B cell (primary cell): ENCODE measurements at regions not wholly inside any gene's neighbourhood (a gene's known extent, or its start where the extent isn't known, plus 50 kb on each side); places are given as distances from the start of the nearest gene placed in this dataset.

Experiments
- ATAC-seq: fragments of 200-7000 bp; cut with Tn5 transposase; one replicate; pipeline ENCODE4 v1.10.0; 2021; ENCODE audit warnings: low read depth, mild to moderate bottlenecking, moderate number of reproducible peaks, moderate library complexity
- CTCF ChIA-PET: fragments of 350-600 bp; sonication (Branson Sonifier 250); formaldehyde crosslinking; loops from one replicate; lab custom pipeline; 2021; ENCODE audit warnings: antibody characterized with exemption, inconsistent platforms; lab: Charles Lee
- POLR2A ChIA-PET: fragments of 350-600 bp; sonication (Branson Sonifier 250); formaldehyde crosslinking; loops from one replicate; lab custom pipeline; 2021; ENCODE audit warnings: antibody characterized with exemption; lab: Charles Lee
- DNase-seq: peaks from one replicate; pipeline ENCODE4 v3.0.0; 2013
- H2AFZ ChIP-seq: 2 replicates; pipeline ENCODE4 v1.6.1; 2012; ENCODE audit warnings: mild to moderate bottlenecking, low read depth, low read length; ENCODE audit not compliant: insufficient read depth, poor library complexity, severe bottlenecking
- H3K27ac ChIP-seq, 2 donors: 1 replicate in 1 of 2; 2 replicates in 1 of 2; pipeline ENCODE4 v1.5.1; 2012 to 2013; ENCODE audit warnings: low read length in 2 of 2, mild to moderate bottlenecking in 2 of 2, moderate library complexity in 1 of 2
- H3K27me3 ChIP-seq, 4 experiments: fragments of 200-600 bp in 1 of 4; sonication (generic) in 1 of 4; replicated peaks in 1 of 4; 1 replicate in 2 of 4; 2 replicates in 2 of 4; pipeline versions ENCODE4 v1.6.1 to v1.7.0; 2013 to 2016; ENCODE audit warnings: low read length in 3 of 4, mild to moderate bottlenecking in 2 of 4, mixed read lengths in 1 of 4, moderate library complexity in 1 of 4; ENCODE audit not compliant: insufficient read depth in 4 of 4, control insufficient read depth in 3 of 4; ENCODE audit errors: control extremely low read depth in 1 of 4
- H3K36me3 ChIP-seq, 2 experiments: replicated peaks in 1 of 2; 1 replicate in 1 of 2; 2 replicates in 1 of 2; pipeline versions ENCODE4 v1.6.1 to v1.7.1; 2013; ENCODE audit warnings: low read length in 1 of 2; ENCODE audit not compliant: insufficient read depth in 2 of 2, control insufficient read depth in 1 of 2; ENCODE audit errors: control extremely low read depth in 1 of 2, extremely low read depth in 1 of 2
- H3K4me1 ChIP-seq, 2 donors: fragments of 200-600 bp in 1 of 2; sonication (generic) in 1 of 2; 1 replicate in 1 of 2; 2 replicates in 1 of 2; pipeline versions ENCODE4 v1.5.1 to v1.6.1; 2013 to 2017; ENCODE audit warnings: low read length in 2 of 2; ENCODE audit not compliant: control insufficient read depth in 2 of 2, insufficient read depth in 2 of 2
- H3K4me2 ChIP-seq: replicated peaks from 2 replicates; pipeline ENCODE3; 2012; ENCODE audit warnings: mild to moderate bottlenecking, low read depth, low read length; ENCODE audit not compliant: poor library complexity, severe bottlenecking
- H3K4me3 ChIP-seq, 5 experiments: fragments of 200-600 bp in 1 of 5; sonication (generic) in 1 of 5; 1 replicate in 3 of 5; 2 replicates in 2 of 5; pipeline versions ENCODE4 v1.5.1 to v1.7.0; 2011 to 2016; ENCODE audit warnings: low read length in 4 of 5, mild to moderate bottlenecking in 4 of 5, low read depth in 2 of 5, control low read depth in 1 of 5, moderate library complexity in 1 of 5; ENCODE audit not compliant: insufficient read depth in 1 of 5; ENCODE audit errors: control extremely low read depth in 1 of 5, extremely low read depth in 1 of 5
- H3K79me2 ChIP-seq: fragments of 200-600 bp; sonication (generic); one replicate; pipeline ENCODE4 v1.6.0; 2016; ENCODE audit warnings: low read length; ENCODE audit not compliant: control insufficient read depth, insufficient read depth
- H3K9ac ChIP-seq: fragments of 200-600 bp; sonication (generic); 2 replicates; pipeline ENCODE4 v1.6.1; 2017; ENCODE audit warnings: mild to moderate bottlenecking, low read length, moderate library complexity
- H3K9me3 ChIP-seq, 3 donors: one replicate each; pipeline versions ENCODE4 v1.6.1 to v1.7.1; 2013; ENCODE audit warnings: low read length in 2 of 3; ENCODE audit not compliant: control insufficient read depth in 2 of 3, insufficient read depth in 1 of 3; ENCODE audit errors: control extremely low read depth in 1 of 3
- H4K20me1 ChIP-seq: 2 replicates; pipeline ENCODE4 v1.6.0; 2012; ENCODE audit warnings: mild to moderate bottlenecking, low read length; ENCODE audit not compliant: insufficient read depth, control insufficient read depth, poor library complexity, severe bottlenecking
- H3K27ac Mint-ChIP-seq: one replicate; pipeline ENCODE4 v1.8.0; 2021; ENCODE audit warnings: mixed read lengths
- H3K27me3 Mint-ChIP-seq: one replicate; pipeline ENCODE4 v1.8.0; 2021; ENCODE audit warnings: mixed read lengths
- H3K4me1 Mint-ChIP-seq: one replicate; pipeline ENCODE4 v1.8.0; 2021; ENCODE audit warnings: mixed read lengths
- H3K4me3 Mint-ChIP-seq: one replicate; pipeline ENCODE4 v1.8.0; 2021; ENCODE audit warnings: mixed read lengths
- H3K9me3 Mint-ChIP-seq: one replicate; pipeline ENCODE4 v1.8.0; 2022; ENCODE audit warnings: mixed read lengths; ENCODE audit not compliant: insufficient read depth
- CTCF ChIP-seq: fragments of 200-600 bp; IDR thresholded peaks from one replicate; pipeline ENCODE4 v1.8.0; 2022; ENCODE audit warnings: antibody characterized with exemption, mild to moderate bottlenecking
- EZH2 ChIP-seq: IDR thresholded peaks from 2 replicates; pipeline ENCODE4 v1.6.1; 2012; ENCODE audit warnings: borderline replicate concordance, low read depth, mild to moderate bottlenecking, moderate library complexity, low read length; ENCODE audit not compliant: insufficient read depth, poor library complexity, severe bottlenecking
- WGBS: methylation state at CpG from one replicate; pipeline ENCODE4 v1.1.5; 2013; ENCODE audit warnings: missing lambda C conversion rate; ENCODE audit not compliant: insufficient coverage; 5-methylcytosine and 5-hydroxymethylcytosine counted together
- intact Hi-C: fragments of 100-400 bp; cut with micrococcal nuclease; formaldehyde crosslinking; loops from one replicate; pipeline ENCODE4 v1.10.0; 2022

GRCh38 chr16:86317813-86318650 lies 192.3 kb upstream of the FOXF1 start:
- Histone ChIP-seq H3K27ac (no peak overlapping the region), H3K36me3 (no peaks in the 10 kb centered on the region), H3K27me3 (peaks cover 0 to 8% (median 0%) of the 10 kb centered on the region in 4 experiments), H3K4me1 (no peaks in the 10 kb centered on the region), H4K20me1 (no peaks in the 10 kb centered on the region), H3K9ac (no peak overlapping the region), H2AFZ (no peak overlapping the region), H3K4me3 (no peak overlapping the region), H3K4me2 (no peak overlapping the region), H3K9me3 (no peaks in the 10 kb centered on the region), H3K79me2 (no peaks in the 10 kb centered on the region)
- no peak overlapping the region for H3K4me3 Mint-ChIP-seq
- intact Hi-C loops, result no loop called here
- 72% methylated on average over 6 of the region's 13 CpGs for WGBS
- no peaks in the 10 kb centered on the region for H3K9me3 Mint-ChIP-seq
- H3K27ac Mint-ChIP-seq, result no peak overlapping the region
- CTCF ChIA-PET, result interaction anchor here (0.9 kb wide), 1 partner anchor 9 kb away, joined by 3 read pairs; no protein-coding TSS in a partner anchor
- H3K4me1 Mint-ChIP-seq, result no peaks in the 10 kb centered on the region
- DNase-seq, result no peak
- no peak for ATAC-seq
- POLR2A ChIA-PET, result no interaction called here
- peaks cover 8% of the 10 kb centered on the region for H3K27me3 Mint-ChIP-seq
- no peak for TF ChIP-seq CTCF
- no peak for TF ChIP-seq EZH2

GRCh38 chr16:86319585-86320236 lies 190.6 kb upstream of the FOXF1 start:
- CTCF ChIA-PET, result no interaction called here
- WGBS, result 83% methylated on average over 10 of the region's 13 CpGs
- intact Hi-C loops, result no loop called here

More at GRCh38 chr16:86319585-86320236, 190.6 kb upstream of the FOXF1 start:
- H3K4me3 Mint-ChIP-seq, result no peak overlapping the region
- H3K4me3 ChIP-seq, result no peak overlapping the region
- H2AFZ ChIP-seq, result no peak overlapping the region
- H3K4me2 ChIP-seq, result no peak overlapping the region
- H3K27me3 Mint-ChIP-seq, result peaks cover 7% of the 10 kb centered on the region
- no peaks in the 10 kb centered on the region for H3K4me1 ChIP-seq
- H4K20me1 ChIP-seq, result no peaks in the 10 kb centered on the region
- no peak for DNase-seq
- POLR2A ChIA-PET, result no interaction called here
- no peaks in the 10 kb centered on the region for H3K79me2 ChIP-seq
- H3K36me3 ChIP-seq, result no peaks in the 10 kb centered on the region
- ATAC-seq, result no peak
- no peak overlapping the region for H3K27ac Mint-ChIP-seq
- TF ChIP-seq CTCF (no peak), EZH2 (no peak)
- peaks cover 0 to 8% (median 0%) of the 10 kb centered on the region in 4 experiments for H3K27me3 ChIP-seq
- no peak overlapping the region for H3K9ac ChIP-seq
- no peaks in the 10 kb centered on the region for H3K9me3 Mint-ChIP-seq
- H3K27ac ChIP-seq, result no peak overlapping the region
- H3K9me3 ChIP-seq, result peaks cover 0 to 3% (median 0%) of the 10 kb centered on the region in 3 donors
- no peaks in the 10 kb centered on the region for H3K4me1 Mint-ChIP-seq
